Panc1 (cell line): ENCODE measurements at regions not wholly inside any gene's neighbourhood (a gene's known extent, or its start where the extent isn't known, plus 50 kb on each side); places are given as distances from the start of the nearest gene placed in this dataset.

Source experiments
- ATAC-seq: fragments of 200-7000 bp; cut with Tn5 transposase; 2 replicates; pipeline ENCODE4 v1.9.1; 2020; ENCODE audit warnings: mild to moderate bottlenecking, moderate library complexity
- BruUV-seq: library from RNA; stranded (reverse); fragments of 400-500 nt; replicated peaks from 2 replicates; lab custom pipeline; 2021; lab: Mats Ljungman, UMichigan
- CTCF ChIA-PET: fragments of 300-600 bp; sonication (Branson Sonifier 250); formaldehyde crosslinking; loops from one replicate; lab custom pipeline; 2022; ENCODE audit warnings: antibody characterized with exemption; lab: Charles Lee
- POLR2A ChIA-PET: fragments of 300-600 bp; sonication (Branson Sonifier 250); formaldehyde crosslinking; loops from one replicate; lab custom pipeline; 2022; ENCODE audit warnings: antibody characterized with exemption; lab: Charles Lee
- DNase-seq: peaks from one replicate; pipeline ENCODE4 v3.0.0-alpha.2; 2010; ENCODE audit warnings: low read depth, low spot score
- H3K27ac ChIP-seq: 2 replicates; pipeline ENCODE4 v1.5.1; 2011; ENCODE audit warnings: mild to moderate bottlenecking, low read length, inconsistent platforms
- H3K27me3 ChIP-seq: fragments of 200-500 bp; sonication (Bioruptor generic); 2 replicates; pipeline ENCODE4 v1.6.0; 2014; ENCODE audit warnings: low read length, inconsistent platforms; ENCODE audit not compliant: control insufficient read depth, insufficient read depth
- H3K36me3 ChIP-seq: fragments of 200-500 bp; sonication (Bioruptor generic); 2 replicates; pipeline ENCODE4 v1.5.1; 2014; ENCODE audit warnings: inconsistent platforms, mild to moderate bottlenecking, low read length, moderate library complexity; ENCODE audit not compliant: control insufficient read depth, insufficient read depth
- H3K4me1 ChIP-seq: 2 replicates; pipeline ENCODE4 v1.5.1; 2011; ENCODE audit warnings: inconsistent platforms, mild to moderate bottlenecking, low read length, moderate library complexity; ENCODE audit not compliant: control insufficient read depth, insufficient read depth
- H3K4me3 ChIP-seq, 2 experiments: 2 replicates each; pipeline ENCODE4 v1.5.1; 2011 to 2012; ENCODE audit warnings: low read depth in 2 of 2, low read length in 2 of 2, mild to moderate bottlenecking in 2 of 2, inconsistent platforms in 1 of 2, moderate library complexity in 1 of 2
- H3K9me3 ChIP-seq: fragments of 200-500 bp; sonication (Bioruptor generic); 2 replicates; pipeline ENCODE4 v1.5.1; 2014; ENCODE audit warnings: low read depth, mild to moderate bottlenecking, inconsistent platforms, low read length, moderate library complexity; ENCODE audit not compliant: control insufficient read depth, insufficient read depth
- POLR2AphosphoS5 ChIP-seq: IDR thresholded peaks from 2 replicates; pipeline ENCODE4 v1.6.1; 2012; ENCODE audit warnings: mild to moderate bottlenecking, low read depth, low read length, moderate library complexity
- SIN3A ChIP-seq: IDR thresholded peaks from 2 replicates; pipeline ENCODE4 v1.6.1; 2012; ENCODE audit warnings: low read depth, mild to moderate bottlenecking, low read length, moderate library complexity, borderline replicate concordance; ENCODE audit not compliant: insufficient read depth
- TCF7L2 ChIP-seq: IDR thresholded peaks from 2 replicates; pipeline ENCODE4 v1.6.1; 2011; ENCODE audit warnings: mild to moderate bottlenecking, low read depth, low read length, inconsistent platforms
- in situ Hi-C: cut with HindIII; loops from 2 replicates; pipeline ENCODE4 v1.10.0; 2016; ENCODE audit warnings: low sequenced_read_pairs, low pct_unique_long_range_greater_than_20kb
- intact Hi-C: fragments of 100-400 bp; cut with micrococcal nuclease; formaldehyde crosslinking; loops from one replicate; pipeline ENCODE4 v1.10.0; 2022; ENCODE audit not compliant: unreplicated experiment
- TF ChIP-seq, protein P1 (sequence below), 2 experiments: IDR thresholded peaks; 2 replicates each; pipeline ENCODE4 v1.6.1; 2011 to 2012; ENCODE audit warnings: low read depth in 2 of 2, control low read depth in 1 of 2, low read length in 1 of 2, mild to moderate bottlenecking in 1 of 2, moderate library complexity in 1 of 2; ENCODE audit not compliant: insufficient read depth in 1 of 2
- TF ChIP-seq, protein P2 (sequence below): fragments of 450-650 bp; IDR thresholded peaks from 2 replicates; pipeline ENCODE4 v1.5.1; 2017; ENCODE audit warnings: mild to moderate bottlenecking

DNA sequence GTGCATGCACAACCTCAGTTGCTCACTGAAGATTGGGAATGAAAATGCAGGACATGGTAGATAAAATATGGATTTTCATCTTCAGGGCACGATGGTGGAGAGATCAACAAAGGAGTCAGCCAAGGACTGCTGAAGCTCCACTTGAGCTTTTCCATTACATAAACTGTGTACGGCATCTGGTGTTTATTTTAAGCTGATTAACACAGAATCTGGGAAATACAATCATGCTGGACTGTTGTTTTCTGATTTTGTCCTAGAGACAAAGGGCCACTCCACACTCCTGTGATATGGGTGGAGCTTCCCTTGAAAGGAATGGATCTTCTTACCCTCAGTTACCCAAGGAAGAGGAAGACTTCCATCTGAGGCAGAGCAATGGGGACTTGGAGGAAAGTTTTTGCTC, 120.6 kb downstream of the SAMD9 start:
- POLR2A ChIA-PET, result no interaction called here
- DNase-seq (no peak), ATAC-seq (no peak)
- TF ChIP-seq, protein P1, sequence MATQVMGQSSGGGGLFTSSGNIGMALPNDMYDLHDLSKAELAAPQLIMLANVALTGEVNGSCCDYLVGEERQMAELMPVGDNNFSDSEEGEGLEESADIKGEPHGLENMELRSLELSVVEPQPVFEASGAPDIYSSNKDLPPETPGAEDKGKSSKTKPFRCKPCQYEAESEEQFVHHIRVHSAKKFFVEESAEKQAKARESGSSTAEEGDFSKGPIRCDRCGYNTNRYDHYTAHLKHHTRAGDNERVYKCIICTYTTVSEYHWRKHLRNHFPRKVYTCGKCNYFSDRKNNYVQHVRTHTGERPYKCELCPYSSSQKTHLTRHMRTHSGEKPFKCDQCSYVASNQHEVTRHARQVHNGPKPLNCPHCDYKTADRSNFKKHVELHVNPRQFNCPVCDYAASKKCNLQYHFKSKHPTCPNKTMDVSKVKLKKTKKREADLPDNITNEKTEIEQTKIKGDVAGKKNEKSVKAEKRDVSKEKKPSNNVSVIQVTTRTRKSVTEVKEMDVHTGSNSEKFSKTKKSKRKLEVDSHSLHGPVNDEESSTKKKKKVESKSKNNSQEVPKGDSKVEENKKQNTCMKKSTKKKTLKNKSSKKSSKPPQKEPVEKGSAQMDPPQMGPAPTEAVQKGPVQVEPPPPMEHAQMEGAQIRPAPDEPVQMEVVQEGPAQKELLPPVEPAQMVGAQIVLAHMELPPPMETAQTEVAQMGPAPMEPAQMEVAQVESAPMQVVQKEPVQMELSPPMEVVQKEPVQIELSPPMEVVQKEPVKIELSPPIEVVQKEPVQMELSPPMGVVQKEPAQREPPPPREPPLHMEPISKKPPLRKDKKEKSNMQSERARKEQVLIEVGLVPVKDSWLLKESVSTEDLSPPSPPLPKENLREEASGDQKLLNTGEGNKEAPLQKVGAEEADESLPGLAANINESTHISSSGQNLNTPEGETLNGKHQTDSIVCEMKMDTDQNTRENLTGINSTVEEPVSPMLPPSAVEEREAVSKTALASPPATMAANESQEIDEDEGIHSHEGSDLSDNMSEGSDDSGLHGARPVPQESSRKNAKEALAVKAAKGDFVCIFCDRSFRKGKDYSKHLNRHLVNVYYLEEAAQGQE (IDR thresholded peaks at IDR 0.05; ENCODE audit: insufficient read depth in 1 of 2, low read depth in 2 of 2, low read length in 1 of 2), result no peak
- TF ChIP-seq SIN3A, result no peak
- TF ChIP-seq, protein P2, sequence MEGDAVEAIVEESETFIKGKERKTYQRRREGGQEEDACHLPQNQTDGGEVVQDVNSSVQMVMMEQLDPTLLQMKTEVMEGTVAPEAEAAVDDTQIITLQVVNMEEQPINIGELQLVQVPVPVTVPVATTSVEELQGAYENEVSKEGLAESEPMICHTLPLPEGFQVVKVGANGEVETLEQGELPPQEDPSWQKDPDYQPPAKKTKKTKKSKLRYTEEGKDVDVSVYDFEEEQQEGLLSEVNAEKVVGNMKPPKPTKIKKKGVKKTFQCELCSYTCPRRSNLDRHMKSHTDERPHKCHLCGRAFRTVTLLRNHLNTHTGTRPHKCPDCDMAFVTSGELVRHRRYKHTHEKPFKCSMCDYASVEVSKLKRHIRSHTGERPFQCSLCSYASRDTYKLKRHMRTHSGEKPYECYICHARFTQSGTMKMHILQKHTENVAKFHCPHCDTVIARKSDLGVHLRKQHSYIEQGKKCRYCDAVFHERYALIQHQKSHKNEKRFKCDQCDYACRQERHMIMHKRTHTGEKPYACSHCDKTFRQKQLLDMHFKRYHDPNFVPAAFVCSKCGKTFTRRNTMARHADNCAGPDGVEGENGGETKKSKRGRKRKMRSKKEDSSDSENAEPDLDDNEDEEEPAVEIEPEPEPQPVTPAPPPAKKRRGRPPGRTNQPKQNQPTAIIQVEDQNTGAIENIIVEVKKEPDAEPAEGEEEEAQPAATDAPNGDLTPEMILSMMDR, result no peak
- no peak for TF ChIP-seq POLR2AphosphoS5
- no peak for TF ChIP-seq TCF7L2
- Histone ChIP-seq H3K27me3 (no peaks in the 10 kb centered on the region), H3K27ac (no peak overlapping the region), H3K4me1 (no peaks in the 10 kb centered on the region), H3K36me3 (no peaks in the 10 kb centered on the region), H3K4me3 (no peak overlapping the region), H3K9me3 (no peaks in the 10 kb centered on the region)
- no TSS peak for BruUV-seq
- intact Hi-C loops (no loop called here), in situ Hi-C loops (no loop called here)
- CTCF ChIA-PET, result no interaction called here

DNA sequence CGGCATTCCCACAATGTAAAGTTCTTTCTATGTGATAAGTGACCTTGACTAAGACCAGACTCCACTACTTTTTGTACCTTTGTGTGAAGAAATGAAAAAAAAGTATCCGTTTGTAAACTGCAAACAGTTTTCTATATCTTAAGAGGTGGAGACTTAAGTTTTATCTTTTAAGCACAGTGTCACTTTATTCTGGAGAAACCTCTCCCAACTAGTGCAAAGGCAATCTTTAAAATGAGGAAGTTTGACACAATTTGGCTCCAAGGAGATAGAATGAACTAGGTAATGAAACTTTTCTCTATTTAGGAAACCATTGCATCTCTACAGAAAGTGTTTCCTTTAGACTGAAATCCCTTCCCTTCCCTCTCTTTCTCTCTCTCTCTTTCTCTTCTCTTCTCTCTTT, 122.9 kb downstream of the SAMD9 start:
- in situ Hi-C loops, result no loop called here
- no peak for ATAC-seq
- Histone ChIP-seq H3K27me3 (no peaks in the 10 kb centered on the region), H3K27ac (no peak overlapping the region), H3K36me3 (no peaks in the 10 kb centered on the region), H3K9me3 (no peaks in the 10 kb centered on the region), H3K4me1 (no peaks in the 10 kb centered on the region), H3K4me3 (no peak overlapping the region)
- intact Hi-C loops, result no loop called here
- BruUV-seq, result no TSS peak
- no peak for DNase-seq
- TF ChIP-seq POLR2AphosphoS5, result no peak
- TF ChIP-seq, protein P1 (IDR thresholded peaks at IDR 0.05; ENCODE audit: insufficient read depth in 1 of 2, low read depth in 2 of 2, low read length in 1 of 2), result no peak
- TF ChIP-seq, protein P2, result no peak
- TF ChIP-seq SIN3A, result no peak
- TF ChIP-seq TCF7L2, result no peak
- POLR2A ChIA-PET, result no interaction called here
- CTCF ChIA-PET, result no interaction called here
